DOHH2 (cell line): ENCODE measurements at regions not wholly inside any gene's neighbourhood (a gene's known extent, or its start where the extent isn't known, plus 50 kb on each side); places are given as distances from the start of the nearest gene placed in this dataset.

Experiments
- H3F3A ChIP-seq: fragments of 200-600 bp; sonication (generic), shearing (Covaris generic); 2 replicates; pipeline ENCODE4 v1.6.0; 2016; ENCODE audit warnings: antibody characterized with exemption, mild to moderate bottlenecking; ENCODE audit not compliant: control insufficient read depth, insufficient read depth
- H3K27ac ChIP-seq: fragments of 200-600 bp; sonication (generic); 2 replicates; pipeline ENCODE4 v1.5.1; 2014; ENCODE audit warnings: low read depth, mild to moderate bottlenecking, low read length, moderate library complexity
- H3K27me3 ChIP-seq: fragments of 200-600 bp; sonication (generic); 2 replicates; pipeline ENCODE4 v1.6.1; 2014; ENCODE audit warnings: mild to moderate bottlenecking, low read length, mixed read lengths; ENCODE audit not compliant: control insufficient read depth
- H3K36me3 ChIP-seq: fragments of 200-600 bp; sonication (generic); 2 replicates; pipeline ENCODE4 v1.6.1; 2014; ENCODE audit warnings: mild to moderate bottlenecking, low read length, moderate library complexity, mixed read lengths; ENCODE audit not compliant: control insufficient read depth
- H3K4me1 ChIP-seq: fragments of 200-600 bp; sonication (generic); 2 replicates; pipeline ENCODE4 v1.6.1; 2014; ENCODE audit warnings: mild to moderate bottlenecking, low read length, mixed read lengths; ENCODE audit not compliant: control insufficient read depth
- H3K4me2 ChIP-seq: fragments of 200-600 bp; sonication (generic); 2 replicates; pipeline ENCODE4 v1.6.0; 2014; ENCODE audit warnings: mild to moderate bottlenecking, low read length, moderate library complexity
- H3K4me3 ChIP-seq: fragments of 200-600 bp; sonication (generic); 2 replicates; pipeline ENCODE4 v1.5.1; 2014; ENCODE audit warnings: mild to moderate bottlenecking, low read length, mixed read lengths
- H3K79me2 ChIP-seq: fragments of 200-600 bp; sonication (generic); 2 replicates; pipeline ENCODE4 v1.6.1; 2014; ENCODE audit warnings: mild to moderate bottlenecking, low read length, mixed read lengths; ENCODE audit not compliant: control insufficient read depth
- H3K9me2 ChIP-seq: fragments of 200-600 bp; sonication (generic); replicated peaks from 2 replicates; pipeline ENCODE4 v1.6.1; 2014; ENCODE audit warnings: mild to moderate bottlenecking, low read length, mixed read lengths; ENCODE audit not compliant: control insufficient read depth
- H3K9me3 ChIP-seq: fragments of 200-600 bp; sonication (generic); 2 replicates; pipeline ENCODE4 v1.6.1; 2014; ENCODE audit warnings: antibody characterized with exemption, low read length, mixed read lengths; ENCODE audit not compliant: control insufficient read depth, insufficient read depth
- H4K20me1 ChIP-seq: fragments of 200-600 bp; sonication (generic); 2 replicates; pipeline ENCODE4 v1.6.0; 2014; ENCODE audit warnings: low read depth, mild to moderate bottlenecking, antibody characterized with exemption, low read length, moderate library complexity; ENCODE audit not compliant: control insufficient read depth, insufficient read depth
- EZH2phosphoT487 ChIP-seq: fragments of 200-600 bp; sonication (generic); IDR thresholded peaks from 2 replicates; pipeline ENCODE4 v1.6.1; 2017; ENCODE audit warnings: borderline replicate concordance, mild to moderate bottlenecking, antibody characterized with exemption, low read length, moderate library complexity, mixed read lengths
- TF ChIP-seq, protein P1 (sequence below): fragments of 200-600 bp; sonication (generic); IDR thresholded peaks from one replicate; pipeline ENCODE4 v1.5.1; 2014; ENCODE audit warnings: antibody characterized with exemption, mild to moderate bottlenecking, low read depth, low read length; ENCODE audit not compliant: poor library complexity, severe bottlenecking

DNA sequence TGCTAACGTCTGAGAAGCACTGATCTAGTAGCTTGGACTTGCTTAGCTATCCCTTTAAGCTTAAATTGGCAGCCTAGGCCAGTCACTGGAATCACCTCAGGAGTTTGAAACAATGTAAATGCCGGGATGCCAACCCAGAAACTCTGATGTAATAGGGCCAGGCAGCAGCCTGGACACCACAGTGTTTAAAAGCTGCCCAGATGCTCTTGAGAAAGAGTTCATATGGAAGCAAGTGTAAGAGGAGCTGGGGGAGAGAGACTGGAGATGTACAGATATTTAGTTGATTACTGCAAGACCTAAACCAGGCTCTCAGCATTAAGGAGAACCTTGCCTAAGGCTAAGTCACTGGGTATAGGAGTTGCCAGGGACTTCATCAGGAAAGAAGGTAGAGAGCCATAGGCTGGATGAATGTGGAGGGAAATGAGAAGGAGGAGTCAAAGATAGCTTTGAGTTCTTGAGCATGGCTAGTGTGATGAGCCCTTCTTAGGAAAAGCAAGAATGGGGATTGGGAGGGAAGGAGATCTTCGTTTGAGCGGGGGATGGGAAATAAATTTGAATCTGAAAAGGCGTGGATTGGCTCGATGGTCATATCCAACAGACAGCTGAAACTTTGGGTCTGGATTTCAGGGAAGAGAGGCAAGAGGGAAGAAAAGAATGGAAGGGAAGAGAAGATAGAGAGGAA lies 392.9 kb upstream of the WWC1 start:
- Histone ChIP-seq H3K4me2 (no peak overlapping the region), H3K4me1 (no peaks in the 10 kb centered on the region), H3K27ac (no peak overlapping the region)

DNA sequence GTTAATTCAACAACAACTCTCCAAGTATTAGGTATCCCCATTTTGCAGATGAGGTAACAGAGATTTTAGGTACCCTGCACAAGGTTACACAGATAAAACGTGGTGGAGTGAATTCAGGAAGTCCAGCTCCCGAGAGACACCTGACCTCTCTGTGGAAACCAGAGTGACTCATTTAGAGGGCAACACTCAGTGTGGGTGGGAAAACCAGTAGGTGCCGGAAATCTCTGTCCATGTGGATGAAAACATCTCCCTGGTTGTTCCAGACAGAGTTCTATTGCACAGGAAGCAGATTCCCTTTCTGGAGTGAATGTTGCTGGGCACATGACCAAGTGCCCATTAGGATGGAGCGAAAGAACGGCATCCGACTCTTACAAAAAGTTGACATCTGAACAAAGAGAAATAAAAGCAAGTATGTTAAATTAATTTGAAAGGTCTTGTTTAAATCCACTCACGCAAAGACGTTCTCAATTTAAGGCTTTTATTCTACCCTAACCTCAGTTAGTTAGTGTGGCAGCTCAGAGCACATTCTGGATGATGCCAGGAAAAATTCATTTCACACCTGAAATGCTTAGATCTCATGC lies 391.9 kb upstream of the WWC1 start:
- Histone ChIP-seq H3K4me3 (no peak overlapping the region), H3K79me2 (no peaks in the 10 kb centered on the region), H3K27ac (no peak overlapping the region), H3K4me2 (no peak overlapping the region), H3F3A (no peaks in the 10 kb centered on the region), H3K9me3 (no peaks in the 10 kb centered on the region), H3K36me3 (no peaks in the 10 kb centered on the region), H3K27me3 (no peaks in the 10 kb centered on the region), H4K20me1 (no peaks in the 10 kb centered on the region), H3K9me2 (no peaks in the 10 kb centered on the region), H3K4me1 (no peaks in the 10 kb centered on the region)
- TF ChIP-seq, protein P1, sequence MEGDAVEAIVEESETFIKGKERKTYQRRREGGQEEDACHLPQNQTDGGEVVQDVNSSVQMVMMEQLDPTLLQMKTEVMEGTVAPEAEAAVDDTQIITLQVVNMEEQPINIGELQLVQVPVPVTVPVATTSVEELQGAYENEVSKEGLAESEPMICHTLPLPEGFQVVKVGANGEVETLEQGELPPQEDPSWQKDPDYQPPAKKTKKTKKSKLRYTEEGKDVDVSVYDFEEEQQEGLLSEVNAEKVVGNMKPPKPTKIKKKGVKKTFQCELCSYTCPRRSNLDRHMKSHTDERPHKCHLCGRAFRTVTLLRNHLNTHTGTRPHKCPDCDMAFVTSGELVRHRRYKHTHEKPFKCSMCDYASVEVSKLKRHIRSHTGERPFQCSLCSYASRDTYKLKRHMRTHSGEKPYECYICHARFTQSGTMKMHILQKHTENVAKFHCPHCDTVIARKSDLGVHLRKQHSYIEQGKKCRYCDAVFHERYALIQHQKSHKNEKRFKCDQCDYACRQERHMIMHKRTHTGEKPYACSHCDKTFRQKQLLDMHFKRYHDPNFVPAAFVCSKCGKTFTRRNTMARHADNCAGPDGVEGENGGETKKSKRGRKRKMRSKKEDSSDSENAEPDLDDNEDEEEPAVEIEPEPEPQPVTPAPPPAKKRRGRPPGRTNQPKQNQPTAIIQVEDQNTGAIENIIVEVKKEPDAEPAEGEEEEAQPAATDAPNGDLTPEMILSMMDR: no peak
- no peak for TF ChIP-seq EZH2phosphoT487

More for the DNA sequence above, 392.9 kb upstream of the WWC1 start:
- Histone ChIP-seq H3K79me2 (no peaks in the 10 kb centered on the region), H3K9me3 (no peaks in the 10 kb centered on the region), H3K4me3 (no peak overlapping the region), H4K20me1 (no peaks in the 10 kb centered on the region), H3F3A (no peaks in the 10 kb centered on the region), H3K36me3 (no peaks in the 10 kb centered on the region), H3K27me3 (no peaks in the 10 kb centered on the region), H3K9me2 (no peaks in the 10 kb centered on the region)
- TF ChIP-seq, protein P1: no peak
- no peak for TF ChIP-seq EZH2phosphoT487

DNA sequence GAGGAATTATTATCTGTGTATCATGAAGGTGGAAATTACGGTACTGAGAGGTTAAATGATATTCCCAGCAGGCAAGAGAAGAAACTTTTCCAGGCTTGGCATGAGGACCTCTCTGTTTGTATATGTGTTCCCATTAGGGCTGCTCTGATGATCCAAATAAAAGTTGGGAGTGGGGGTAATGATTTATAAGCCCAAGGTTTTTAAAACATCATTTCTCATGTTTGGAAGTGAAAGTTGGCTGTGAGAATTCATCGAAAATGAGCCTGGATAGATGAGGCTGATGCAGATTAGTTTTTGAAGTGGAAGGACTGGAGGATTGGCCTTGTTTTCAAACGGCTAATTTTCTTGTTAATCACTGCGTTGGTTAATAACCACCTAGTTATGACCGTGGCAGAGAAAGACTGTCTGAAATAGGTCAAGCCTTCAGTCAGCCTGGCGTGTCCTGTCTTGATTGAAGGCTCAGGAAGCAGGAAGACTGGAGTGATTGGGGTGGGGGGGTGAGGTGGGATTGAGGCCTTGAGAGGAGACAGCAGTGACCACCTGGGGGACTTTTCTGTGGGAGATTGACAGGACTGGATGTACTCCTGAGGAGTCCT lies 391.0 kb upstream of the WWC1 start:
- Histone ChIP-seq H3K27ac (no peak overlapping the region), H3K4me1 (no peaks in the 10 kb centered on the region), H3F3A (no peaks in the 10 kb centered on the region), H3K9me3 (no peaks in the 10 kb centered on the region), H3K9me2 (no peaks in the 10 kb centered on the region), H3K4me3 (no peak overlapping the region), H3K36me3 (no peaks in the 10 kb centered on the region), H3K27me3 (no peaks in the 10 kb centered on the region), H3K4me2 (no peak overlapping the region), H4K20me1 (no peaks in the 10 kb centered on the region), H3K79me2 (no peaks in the 10 kb centered on the region)
- TF ChIP-seq, protein P1: no peak
- TF ChIP-seq EZH2phosphoT487: no peak
